ENCODE measurements at regions not wholly inside any gene's neighbourhood (a gene's known extent, or its start where the extent isn't known, plus 50 kb on each side); places are given as distances from the start of the nearest gene placed in this dataset.

DNA sequence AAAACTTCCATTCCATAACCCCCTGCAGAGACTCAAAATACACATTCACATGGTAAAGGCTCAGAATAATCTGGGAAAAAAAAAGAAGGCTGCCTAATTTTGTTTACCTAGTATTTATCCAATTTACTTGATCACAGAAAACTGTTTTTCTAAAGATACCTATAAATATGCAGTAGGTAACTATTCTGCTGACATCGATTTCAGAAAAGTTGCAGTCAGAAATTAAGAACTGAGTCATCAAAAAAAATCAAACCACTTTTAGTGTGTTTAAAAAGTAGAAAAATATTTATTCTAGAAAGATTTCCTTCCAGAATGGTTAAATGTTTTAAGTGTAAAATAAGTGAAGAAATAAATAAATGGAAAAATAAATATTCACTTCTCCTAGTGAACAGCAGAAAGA, 254.5 kb upstream of the CAND1 start:
- no peaks in the 10 kb centered on the region for H3K27me3 ChIP-seq (ENCODE audit: insufficient read depth, insufficient read length)
- no peaks in the 10 kb centered on the region for H3K36me3 ChIP-seq (ENCODE audit: insufficient read depth, insufficient read length, low read length)
- no peak for DNase-seq (ENCODE audit: low read depth, low spot score)
- no peak overlapping the region for H3K9ac ChIP-seq (ENCODE audit: insufficient read length, low read depth)
- H3K4me1 ChIP-seq (ENCODE audit: insufficient read depth, insufficient read length): peaks cover 3% of the 10 kb centered on the region
- no peak overlapping the region for H3K4me3 ChIP-seq (ENCODE audit: insufficient read length, low read depth)
- no peaks in the 10 kb centered on the region for H3K9me3 ChIP-seq (ENCODE audit: insufficient read depth, low read length)
- TF ChIP-seq ZNF274 (IDR thresholded peaks at IDR 0.05; ENCODE audit: low read depth, low read length): no peak
- no peak for TF ChIP-seq YY1 (IDR thresholded peaks at IDR 0.05; ENCODE audit: insufficient read depth, insufficient read length)
- TF ChIP-seq SUZ12 (IDR thresholded peaks at IDR 0.05; ENCODE audit: extremely low read depth, insufficient read depth, insufficient read length): no peak

DNA sequence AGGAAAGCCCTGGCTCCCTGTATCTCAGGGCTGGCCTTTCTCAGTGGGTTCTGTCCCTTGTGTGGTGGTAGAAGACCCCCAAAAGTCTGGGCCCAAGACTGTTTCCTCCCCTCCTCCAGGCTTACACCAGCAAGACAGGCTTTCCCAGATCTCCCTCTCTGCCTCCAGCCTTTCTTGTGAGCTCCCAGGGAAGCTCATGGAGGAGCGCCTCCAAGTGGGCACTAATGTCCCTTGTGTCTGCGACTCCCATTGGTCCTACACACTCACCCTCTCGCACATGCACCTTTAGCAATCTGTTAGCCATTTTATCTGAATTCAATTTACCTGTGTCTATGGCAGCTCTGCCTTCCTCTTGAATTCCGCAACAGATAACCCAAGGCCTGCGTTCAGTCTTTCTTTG, 251.1 kb upstream of the CAND1 start:
- Histone ChIP-seq H3K9ac (ENCODE audit: insufficient read length, low read depth) (no peak overlapping the region), H3K27me3 (ENCODE audit: insufficient read depth, insufficient read length) (no peaks in the 10 kb centered on the region), H3K4me3 (ENCODE audit: insufficient read length, low read depth) (no peak overlapping the region), H3K9me3 (ENCODE audit: insufficient read depth, low read length) (no peaks in the 10 kb centered on the region), H3K36me3 (ENCODE audit: insufficient read depth, insufficient read length, low read length) (no peaks in the 10 kb centered on the region), H3K4me1 (ENCODE audit: insufficient read depth, insufficient read length) (peaks cover 3% of the 10 kb centered on the region)
- TF ChIP-seq SUZ12 (IDR thresholded peaks at IDR 0.05; ENCODE audit: extremely low read depth, insufficient read depth, insufficient read length): no peak
- no peak for TF ChIP-seq YY1 (IDR thresholded peaks at IDR 0.05; ENCODE audit: insufficient read depth, insufficient read length)
- TF ChIP-seq ZNF274 (IDR thresholded peaks at IDR 0.05; ENCODE audit: low read depth, low read length): no peak
- no peak for DNase-seq (ENCODE audit: low read depth, low spot score)

DNA sequence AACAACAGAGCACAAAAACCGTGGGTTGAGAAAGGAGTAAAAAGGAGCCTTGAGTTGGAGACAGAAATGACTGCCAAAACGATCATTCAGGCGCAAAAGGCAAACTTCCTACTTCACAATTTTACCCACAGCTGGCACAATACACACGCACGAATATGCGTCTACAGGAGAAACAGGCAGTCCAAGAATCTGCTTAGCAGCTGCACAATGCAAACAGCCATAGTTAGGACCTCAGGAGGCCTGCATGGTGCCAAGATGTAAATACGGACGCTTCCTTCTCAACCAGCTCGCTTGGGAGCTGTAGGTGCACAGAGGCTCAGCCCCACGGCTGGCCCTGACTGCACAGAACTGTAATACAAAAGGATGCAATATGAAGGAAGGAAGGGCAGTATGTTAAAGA, 250.1 kb upstream of the CAND1 start:
- no peaks in the 10 kb centered on the region for H3K9me3 ChIP-seq (ENCODE audit: insufficient read depth, low read length)
- H3K4me3 ChIP-seq (ENCODE audit: insufficient read length, low read depth): no peak overlapping the region
- TF ChIP-seq ZNF274 (IDR thresholded peaks at IDR 0.05; ENCODE audit: low read depth, low read length) (no peak), SUZ12 (IDR thresholded peaks at IDR 0.05; ENCODE audit: extremely low read depth, insufficient read depth, insufficient read length) (no peak), YY1 (IDR thresholded peaks at IDR 0.05; ENCODE audit: insufficient read depth, insufficient read length) (no peak)
- no peaks in the 10 kb centered on the region for H3K27me3 ChIP-seq (ENCODE audit: insufficient read depth, insufficient read length)
- peaks cover 3% of the 10 kb centered on the region for H3K4me1 ChIP-seq (ENCODE audit: insufficient read depth, insufficient read length)
- DNase-seq (ENCODE audit: low read depth, low spot score): no peak
- H3K36me3 ChIP-seq (ENCODE audit: insufficient read depth, insufficient read length, low read length): no peaks in the 10 kb centered on the region
- no peak overlapping the region for H3K9ac ChIP-seq (ENCODE audit: insufficient read length, low read depth)

DNA sequence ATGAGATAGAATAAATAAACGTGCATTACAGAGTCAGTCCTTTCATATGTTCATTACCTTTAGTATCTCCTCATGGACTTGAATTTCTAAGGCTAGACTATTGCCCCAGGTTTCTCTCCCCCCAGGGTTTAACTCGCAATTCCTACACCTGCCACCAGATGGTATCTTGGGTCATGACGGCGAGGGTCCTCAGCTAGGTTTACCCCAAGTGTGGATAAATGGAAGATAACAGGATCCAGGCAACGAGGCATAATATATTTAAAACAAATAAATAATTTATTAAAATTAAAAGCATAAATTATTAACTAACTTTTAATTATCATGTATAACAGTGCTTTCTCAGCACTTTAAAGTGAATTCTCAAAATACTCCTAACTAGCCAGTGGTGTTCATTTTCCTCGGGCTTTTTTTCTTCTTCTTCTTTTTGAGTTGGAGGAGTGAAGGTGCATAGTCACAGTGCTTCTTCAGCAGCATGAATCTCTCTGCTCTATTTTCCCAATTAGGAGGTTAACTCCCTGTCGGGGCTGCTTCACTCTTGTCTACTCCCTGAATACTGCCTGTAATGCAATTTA, 243.5 kb upstream of the CAND1 start:
- TF ChIP-seq SUZ12 (IDR thresholded peaks at IDR 0.05; ENCODE audit: extremely low read depth, insufficient read depth, insufficient read length) (no peak), YY1 (IDR thresholded peaks at IDR 0.05; ENCODE audit: insufficient read depth, insufficient read length) (no peak), ZNF274 (IDR thresholded peaks at IDR 0.05; ENCODE audit: low read depth, low read length) (no peak)
- H3K27me3 ChIP-seq (ENCODE audit: insufficient read depth, insufficient read length): no peaks in the 10 kb centered on the region
- no peaks in the 10 kb centered on the region for H3K4me1 ChIP-seq (ENCODE audit: insufficient read depth, insufficient read length)
- H3K4me3 ChIP-seq (ENCODE audit: insufficient read length, low read depth): no peak overlapping the region
- DNase-seq (ENCODE audit: low read depth, low spot score): peak; percentile 49
- no peak overlapping the region for H3K9ac ChIP-seq (ENCODE audit: insufficient read length, low read depth)
- no peaks in the 10 kb centered on the region for H3K9me3 ChIP-seq (ENCODE audit: insufficient read depth, low read length)
- no peaks in the 10 kb centered on the region for H3K36me3 ChIP-seq (ENCODE audit: insufficient read depth, insufficient read length, low read length)

DNA sequence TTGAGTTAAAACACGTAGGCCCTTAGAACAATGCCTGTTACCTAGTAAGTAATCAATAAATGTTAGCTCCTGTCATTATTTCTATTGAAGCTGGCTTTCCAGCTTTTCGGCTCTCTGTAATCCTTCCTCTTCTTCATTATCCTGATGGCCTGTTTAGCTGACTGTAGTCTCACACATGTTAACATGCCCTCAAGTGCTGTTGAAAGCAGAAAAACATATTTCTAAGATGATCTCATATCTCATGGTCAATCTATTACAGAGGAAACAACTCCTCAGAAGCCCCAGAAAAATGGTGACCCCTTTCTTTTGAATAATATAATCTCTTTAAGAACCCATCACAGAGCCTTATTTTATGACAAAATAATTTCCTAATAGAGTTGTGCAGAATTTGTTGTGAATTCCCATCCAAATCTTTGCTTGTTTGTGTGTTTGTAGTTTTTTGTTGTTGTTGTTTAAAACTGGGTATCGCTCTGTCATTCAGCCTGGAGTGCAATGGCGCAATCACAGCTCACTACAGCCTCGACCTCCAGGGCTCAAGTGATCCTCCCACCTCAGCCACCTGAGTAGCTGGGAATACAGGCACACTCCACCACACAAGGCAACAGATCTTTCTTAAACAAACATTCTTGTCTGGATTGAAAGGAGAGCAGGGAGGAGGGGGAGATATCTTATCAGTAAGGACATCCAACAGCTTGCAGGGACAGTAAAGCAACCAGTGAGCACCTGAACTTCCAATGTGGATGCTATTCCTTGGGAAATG, 242.5 kb upstream of the CAND1 start:
- DNase-seq (ENCODE audit: low read depth, low spot score): no peak
- no peaks in the 10 kb centered on the region for H3K27me3 ChIP-seq (ENCODE audit: insufficient read depth, insufficient read length)
- no peak overlapping the region for H3K4me3 ChIP-seq (ENCODE audit: insufficient read length, low read depth)
- no peaks in the 10 kb centered on the region for H3K4me1 ChIP-seq (ENCODE audit: insufficient read depth, insufficient read length)
- no peaks in the 10 kb centered on the region for H3K36me3 ChIP-seq (ENCODE audit: insufficient read depth, insufficient read length, low read length)
- no peak overlapping the region for H3K9ac ChIP-seq (ENCODE audit: insufficient read length, low read depth)
- H3K9me3 ChIP-seq (ENCODE audit: insufficient read depth, low read length): no peaks in the 10 kb centered on the region
- TF ChIP-seq YY1 (IDR thresholded peaks at IDR 0.05; ENCODE audit: insufficient read depth, insufficient read length) (no peak), SUZ12 (IDR thresholded peaks at IDR 0.05; ENCODE audit: extremely low read depth, insufficient read depth, insufficient read length) (no peak), ZNF274 (IDR thresholded peaks at IDR 0.05; ENCODE audit: low read depth, low read length) (no peak)

DNA sequence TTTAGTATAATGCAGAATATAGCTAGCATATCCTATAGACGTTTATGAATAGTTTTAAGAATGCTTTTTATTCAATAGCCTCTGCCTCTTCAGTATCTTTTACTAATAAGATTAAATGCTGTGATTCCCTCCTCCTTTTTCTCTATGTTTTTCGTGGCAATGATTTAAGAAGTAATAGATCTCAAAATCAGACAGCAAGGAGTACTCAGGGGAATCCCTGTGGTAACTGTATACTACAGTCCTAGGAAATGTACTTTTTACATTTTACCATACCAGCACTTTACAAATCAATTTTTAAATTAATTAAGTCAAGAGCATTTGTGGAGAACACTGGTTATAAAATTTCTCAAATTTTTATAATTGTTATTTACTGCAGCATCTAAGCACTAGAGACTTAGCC, 240.6 kb upstream of the CAND1 start:
- H3K4me1 ChIP-seq (ENCODE audit: insufficient read depth, insufficient read length): no peaks in the 10 kb centered on the region
- no peaks in the 10 kb centered on the region for H3K27me3 ChIP-seq (ENCODE audit: insufficient read depth, insufficient read length)
- H3K9me3 ChIP-seq (ENCODE audit: insufficient read depth, low read length): peaks cover 13% of the 10 kb centered on the region
- no peak overlapping the region for H3K4me3 ChIP-seq (ENCODE audit: insufficient read length, low read depth)
- DNase-seq (ENCODE audit: low read depth, low spot score): no peak
- H3K9ac ChIP-seq (ENCODE audit: insufficient read length, low read depth): no peak overlapping the region
- TF ChIP-seq YY1 (IDR thresholded peaks at IDR 0.05; ENCODE audit: insufficient read depth, insufficient read length) (no peak), SUZ12 (IDR thresholded peaks at IDR 0.05; ENCODE audit: extremely low read depth, insufficient read depth, insufficient read length) (no peak), ZNF274 (IDR thresholded peaks at IDR 0.05; ENCODE audit: low read depth, low read length) (no peak)
- no peaks in the 10 kb centered on the region for H3K36me3 ChIP-seq (ENCODE audit: insufficient read depth, insufficient read length, low read length)

DNA sequence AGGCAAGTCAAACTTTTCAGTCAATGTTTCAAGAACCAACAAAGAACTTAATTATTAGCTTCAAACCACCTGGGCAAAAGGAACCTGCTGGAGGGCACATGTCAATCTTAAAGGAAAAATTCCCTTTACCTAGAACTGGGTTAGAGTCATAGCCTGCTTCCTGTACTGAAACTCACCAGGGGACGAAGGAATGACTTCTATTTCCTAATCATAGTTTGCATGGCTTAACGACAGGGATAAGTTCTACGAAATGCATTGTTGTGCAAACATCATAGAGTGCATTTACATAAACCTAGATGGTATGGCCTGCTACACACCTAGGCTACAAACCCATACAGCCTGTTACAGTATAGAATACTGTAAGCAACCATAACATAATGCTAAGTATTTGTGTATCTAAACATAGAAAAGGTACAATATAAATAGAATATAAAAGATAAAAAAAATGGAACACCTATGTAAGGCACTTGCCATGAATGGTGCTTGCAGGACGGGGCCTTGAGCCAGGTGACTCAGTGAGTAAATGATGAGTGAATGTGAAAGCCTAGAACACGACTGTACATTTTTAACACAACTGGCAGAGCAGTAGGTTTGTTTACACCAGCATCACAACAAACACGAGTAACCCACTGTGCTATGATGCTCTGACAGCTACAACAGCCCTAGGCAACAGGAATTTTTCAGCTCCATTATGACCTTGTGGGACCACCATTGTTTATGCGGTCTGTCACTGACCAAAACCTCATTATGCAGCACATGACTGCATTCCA, 234.9 kb upstream of the CAND1 start:
- Histone ChIP-seq H3K36me3 (ENCODE audit: insufficient read depth, insufficient read length, low read length) (no peaks in the 10 kb centered on the region), H3K4me3 (ENCODE audit: insufficient read length, low read depth) (no peak overlapping the region), H3K9ac (ENCODE audit: insufficient read length, low read depth) (no peak overlapping the region), H3K4me1 (ENCODE audit: insufficient read depth, insufficient read length) (no peaks in the 10 kb centered on the region), H3K9me3 (ENCODE audit: insufficient read depth, low read length) (peaks cover 14% of the 10 kb centered on the region), H3K27me3 (ENCODE audit: insufficient read depth, insufficient read length) (no peaks in the 10 kb centered on the region)
- TF ChIP-seq SUZ12 (IDR thresholded peaks at IDR 0.05; ENCODE audit: extremely low read depth, insufficient read depth, insufficient read length): no peak
- TF ChIP-seq ZNF274 (IDR thresholded peaks at IDR 0.05; ENCODE audit: low read depth, low read length): no peak
- TF ChIP-seq YY1 (IDR thresholded peaks at IDR 0.05; ENCODE audit: insufficient read depth, insufficient read length): no peak
- no peak for DNase-seq (ENCODE audit: low read depth, low spot score)

Data from NT2/D1 (cell line).